HL-60 (cell line): ENCODE measurements at regions not wholly inside any gene's neighbourhood (a gene's known extent, or its start where the extent isn't known, plus 50 kb on each side); places are given as distances from the start of the nearest gene placed in this dataset.

Source experiments
- CTCF ChIP-seq: IDR thresholded peaks from one replicate; pipeline ENCODE4 v1.5.1; 2011; ENCODE audit warnings: low read length, control low read depth, inconsistent platforms; ENCODE audit not compliant: insufficient read depth
- POLR2AphosphoS5 ChIP-seq: IDR thresholded peaks from 2 replicates; pipeline ENCODE4 v1.6.1; 2012; ENCODE audit warnings: low read depth
- REST ChIP-seq: IDR thresholded peaks from 2 replicates; pipeline ENCODE4 v1.6.1; 2012; ENCODE audit warnings: low read depth; ENCODE audit not compliant: insufficient replicate concordance

- TF ChIP-seq CTCF (no peak), POLR2AphosphoS5 (no peak), REST (no peak)
These were observed 873.8 kb upstream of the GCFC2 start for GRCh38 chr2:76584474-76584873.
